GM23338 (cell line): ENCODE measurements at regions not wholly inside any gene's neighbourhood (a gene's known extent, or its start where the extent isn't known, plus 50 kb on each side); places are given as distances from the start of the nearest gene placed in this dataset.

ENCODE experiments used
- ATAC-seq: fragments of 200-7000 bp; cut with Tn5 transposase; 3 replicates; pipeline ENCODE4 v1.9.1; 2020
- DNase-seq: peaks from one replicate; pipeline ENCODE4 v3.0.0-alpha.2; 2015; ENCODE audit warnings: low spot score
- H2AFZ ChIP-seq: fragments of 200-600 bp; sonication (generic); 2 replicates; pipeline ENCODE4 v1.8.0; 2016; ENCODE audit warnings: antibody characterized with exemption, mild to moderate bottlenecking, moderate library complexity
- H3F3A ChIP-seq: fragments of 200-600 bp; sonication (generic); replicated peaks from 2 replicates; pipeline ENCODE4 v1.8.0; 2017; ENCODE audit warnings: antibody characterized with exemption, mixed run types, low read depth
- H3K27ac ChIP-seq: fragments of 200-600 bp; sonication (generic); 2 replicates; pipeline ENCODE4 v1.6.1; 2016; ENCODE audit warnings: low read depth
- H3K27me3 ChIP-seq: fragments of 200-600 bp; sonication (generic); 2 replicates; pipeline ENCODE4 v1.8.0; 2016; ENCODE audit warnings: mild to moderate bottlenecking, mixed run types, moderate library complexity; ENCODE audit not compliant: insufficient read depth
- H3K36me3 ChIP-seq: fragments of 200-600 bp; sonication (generic); 2 replicates; pipeline ENCODE4 v1.8.0; 2016; ENCODE audit warnings: mild to moderate bottlenecking; ENCODE audit not compliant: insufficient read depth
- H3K4me1 ChIP-seq: fragments of 200-600 bp; sonication (generic); 2 replicates; pipeline ENCODE4 v1.8.0; 2016; ENCODE audit warnings: mild to moderate bottlenecking, moderate library complexity; ENCODE audit not compliant: insufficient read depth
- H3K4me2 ChIP-seq: fragments of 200-600 bp; sonication (generic); 2 replicates; pipeline ENCODE4 v1.7.1; 2017; ENCODE audit warnings: mixed run types
- H3K4me3 ChIP-seq: fragments of 200-600 bp; sonication (generic); 2 replicates; pipeline ENCODE4 v1.6.1; 2016; ENCODE audit warnings: mixed run types
- H3K79me2 ChIP-seq: fragments of 200-600 bp; sonication (generic); replicated peaks from 2 replicates; pipeline ENCODE4 v1.8.0; 2017; ENCODE audit warnings: mild to moderate bottlenecking; ENCODE audit not compliant: insufficient read depth
- H3K9me2 ChIP-seq: fragments of 200-600 bp; sonication (generic); 2 replicates; pipeline ENCODE4 v1.8.0; 2017; ENCODE audit not compliant: insufficient read depth
- H4K20me1 ChIP-seq: fragments of 200-600 bp; sonication (generic); replicated peaks from 2 replicates; pipeline ENCODE4 v1.8.0; 2017; ENCODE audit warnings: mild to moderate bottlenecking; ENCODE audit not compliant: insufficient read depth
- H3K27ac Mint-ChIP-seq: 2 replicates; pipeline ENCODE4 v1.8.0; 2020; ENCODE audit warnings: inconsistent platforms, mild to moderate bottlenecking, moderate library complexity, mixed read lengths
- H3K27me3 Mint-ChIP-seq: 3 replicates; pipeline ENCODE4 v1.8.0; 2022; ENCODE audit warnings: low read depth, mild to moderate bottlenecking, moderate library complexity, mixed read lengths, inconsistent platforms; ENCODE audit not compliant: insufficient read depth, poor library complexity
- H3K36me3 Mint-ChIP-seq: 3 replicates; pipeline ENCODE4 v1.8.0; 2021; ENCODE audit warnings: low read depth, mild to moderate bottlenecking, inconsistent platforms, moderate library complexity, mixed read lengths
- H3K4me1 Mint-ChIP-seq: 3 replicates; pipeline ENCODE4 v1.8.0; 2020; ENCODE audit warnings: mild to moderate bottlenecking, inconsistent platforms, mixed read lengths
- H3K4me3 Mint-ChIP-seq: 3 replicates; pipeline ENCODE4 v1.8.0; 2021; ENCODE audit warnings: moderate library complexity, mild to moderate bottlenecking, inconsistent platforms, mixed read lengths
- H3K9me3 Mint-ChIP-seq: 3 replicates; pipeline ENCODE4 v1.8.0; 2020; ENCODE audit warnings: moderate library complexity, mild to moderate bottlenecking, inconsistent platforms, mixed read lengths
- CREB1 ChIP-seq: fragments of 250-450 bp; sonication (Bioruptor Pico); IDR thresholded peaks from 2 replicates; pipeline ENCODE4 v1.5.0; 2020; ENCODE audit warnings: low read depth, mild to moderate bottlenecking, moderate library complexity
- JUNB ChIP-seq: IDR thresholded peaks from one replicate; pipeline ENCODE4 v1.6.1; 2016; ENCODE audit warnings: antibody characterized with exemption; ENCODE audit not compliant: unreplicated experiment
- NANOG ChIP-seq: IDR thresholded peaks from 2 replicates; pipeline ENCODE4 v1.6.1; 2016; ENCODE audit warnings: antibody characterized with exemption, borderline replicate concordance
- POLR2AphosphoS5 ChIP-seq: IDR thresholded peaks from 2 replicates; pipeline ENCODE4 v1.6.1; 2016; ENCODE audit warnings: antibody characterized with exemption, low read depth
- REST ChIP-seq: IDR thresholded peaks from one replicate; pipeline ENCODE4 v1.6.1; 2018; ENCODE audit warnings: antibody characterized with exemption; ENCODE audit not compliant: unreplicated experiment
- ZNF114 ChIP-seq: fragments of 250-450 bp; sonication (Bioruptor Pico); IDR thresholded peaks from 2 replicates; pipeline ENCODE4 v1.5.0; 2020; ENCODE audit warnings: mild to moderate bottlenecking, moderate library complexity
- ZNF331 ChIP-seq: fragments of 250-450 bp; sonication (Bioruptor Pico); IDR thresholded peaks from 2 replicates; pipeline ENCODE4 v1.5.0; 2020; ENCODE audit warnings: low read depth, mild to moderate bottlenecking, moderate library complexity
- TF ChIP-seq, protein P1 (sequence below), 2 experiments: fragments of 200-600 bp in 1 of 2; sonication (generic) in 1 of 2; conservative IDR thresholded peaks; 2 replicates each; pipeline versions ENCODE4 v1.5.1 to v1.6.1; 2016 to 2017; ENCODE audit warnings: antibody characterized with exemption in 2 of 2, low read depth in 2 of 2, mild to moderate bottlenecking in 2 of 2, moderate library complexity in 1 of 2
- TF ChIP-seq, protein P2 (sequence below): IDR thresholded peaks from 2 replicates; pipeline ENCODE4 v1.6.1; 2016; ENCODE audit warnings: antibody characterized with exemption
- TF ChIP-seq, protein P3 (sequence below): fragments of 250-450 bp; sonication (Bioruptor Pico); IDR thresholded peaks from 2 replicates; pipeline ENCODE4 v1.5.0; 2020; ENCODE audit warnings: mild to moderate bottlenecking, moderate library complexity

DNA sequence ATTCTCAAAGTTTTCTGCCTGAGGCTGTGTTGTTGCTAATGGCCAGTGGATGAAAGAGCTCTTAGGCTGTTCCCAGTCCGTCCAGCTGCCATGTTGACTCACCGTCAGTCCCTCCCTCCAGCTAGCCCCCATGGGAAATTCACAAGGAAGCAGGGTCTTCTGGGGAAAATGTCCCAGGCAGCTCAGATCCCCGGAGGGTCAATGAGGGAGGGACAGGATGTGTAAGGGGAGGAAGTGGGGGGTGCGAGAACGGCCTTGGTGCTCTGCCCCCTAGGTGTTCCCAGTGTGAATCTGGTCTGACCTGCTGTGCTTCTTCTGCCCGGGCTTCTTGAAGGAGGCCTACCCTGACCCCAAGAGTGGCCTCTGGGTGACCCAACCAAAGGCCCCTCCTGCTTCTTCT is 65.9 kb downstream of the CEBPB start:
- H3K36me3 ChIP-seq: no peaks in the 10 kb centered on the region
- no peak overlapping the region for H3K27ac ChIP-seq
- H3K27me3 ChIP-seq: no peaks in the 10 kb centered on the region
- H3K36me3 Mint-ChIP-seq: no peaks in the 10 kb centered on the region
- H3K9me3 Mint-ChIP-seq: no peaks in the 10 kb centered on the region; the same call in 2 of the 3 replicates
- no peak overlapping the region for H3K4me3 Mint-ChIP-seq
- H3K9me2 ChIP-seq: no peaks in the 10 kb centered on the region
- no peaks in the 10 kb centered on the region for H4K20me1 ChIP-seq
- H3K27ac Mint-ChIP-seq: no peak overlapping the region
- TF ChIP-seq JUNB: no peak
- TF ChIP-seq, protein P1, sequence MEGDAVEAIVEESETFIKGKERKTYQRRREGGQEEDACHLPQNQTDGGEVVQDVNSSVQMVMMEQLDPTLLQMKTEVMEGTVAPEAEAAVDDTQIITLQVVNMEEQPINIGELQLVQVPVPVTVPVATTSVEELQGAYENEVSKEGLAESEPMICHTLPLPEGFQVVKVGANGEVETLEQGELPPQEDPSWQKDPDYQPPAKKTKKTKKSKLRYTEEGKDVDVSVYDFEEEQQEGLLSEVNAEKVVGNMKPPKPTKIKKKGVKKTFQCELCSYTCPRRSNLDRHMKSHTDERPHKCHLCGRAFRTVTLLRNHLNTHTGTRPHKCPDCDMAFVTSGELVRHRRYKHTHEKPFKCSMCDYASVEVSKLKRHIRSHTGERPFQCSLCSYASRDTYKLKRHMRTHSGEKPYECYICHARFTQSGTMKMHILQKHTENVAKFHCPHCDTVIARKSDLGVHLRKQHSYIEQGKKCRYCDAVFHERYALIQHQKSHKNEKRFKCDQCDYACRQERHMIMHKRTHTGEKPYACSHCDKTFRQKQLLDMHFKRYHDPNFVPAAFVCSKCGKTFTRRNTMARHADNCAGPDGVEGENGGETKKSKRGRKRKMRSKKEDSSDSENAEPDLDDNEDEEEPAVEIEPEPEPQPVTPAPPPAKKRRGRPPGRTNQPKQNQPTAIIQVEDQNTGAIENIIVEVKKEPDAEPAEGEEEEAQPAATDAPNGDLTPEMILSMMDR (conservative IDR thresholded peaks at IDR 0.05; ENCODE audit: low read depth in 2 of 2): 0 out of 4 replicates have a peak, but pooled peaks of 1 of the 2 experiments have one; percentile 1
- no peaks in the 10 kb centered on the region for H3F3A ChIP-seq
- H3K27me3 Mint-ChIP-seq: peaks cover 5% of the 10 kb centered on the region
- ATAC-seq (no peak), DNase-seq (no peak)
- no peak overlapping the region for H3K4me3 ChIP-seq
- peak overlapping the region; percentile 85 for H2AFZ ChIP-seq
- peaks cover 12% of the 10 kb centered on the region for H3K4me1 Mint-ChIP-seq
- H3K79me2 ChIP-seq: no peaks in the 10 kb centered on the region
- no peaks in the 10 kb centered on the region for H3K4me1 ChIP-seq
- no peak overlapping the region for H3K4me2 ChIP-seq

- Mint-ChIP-seq H3K36me3 (no peaks in the 10 kb centered on the region), H3K27ac (no peak overlapping the region), H3K27me3 (peaks cover 5% of the 10 kb centered on the region), H3K9me3 (no peaks in the 10 kb centered on the region; the same call in 2 of the 3 replicates), H3K4me3 (no peak overlapping the region), H3K4me1 (peaks cover 12% of the 10 kb centered on the region)
- DNase-seq: no peak
- Histone ChIP-seq H3K4me2 (no peak overlapping the region), H4K20me1 (no peaks in the 10 kb centered on the region), H3K4me3 (no peak overlapping the region), H3F3A (no peaks in the 10 kb centered on the region), H3K79me2 (no peaks in the 10 kb centered on the region), H2AFZ (no peak overlapping the region), H3K9me2 (no peaks in the 10 kb centered on the region), H3K27ac (no peak overlapping the region), H3K27me3 (no peaks in the 10 kb centered on the region), H3K36me3 (no peaks in the 10 kb centered on the region), H3K4me1 (no peaks in the 10 kb centered on the region)
- ATAC-seq: no peak
- TF ChIP-seq POLR2AphosphoS5: no peak
- no peak for TF ChIP-seq NANOG
- TF ChIP-seq, protein P2, sequence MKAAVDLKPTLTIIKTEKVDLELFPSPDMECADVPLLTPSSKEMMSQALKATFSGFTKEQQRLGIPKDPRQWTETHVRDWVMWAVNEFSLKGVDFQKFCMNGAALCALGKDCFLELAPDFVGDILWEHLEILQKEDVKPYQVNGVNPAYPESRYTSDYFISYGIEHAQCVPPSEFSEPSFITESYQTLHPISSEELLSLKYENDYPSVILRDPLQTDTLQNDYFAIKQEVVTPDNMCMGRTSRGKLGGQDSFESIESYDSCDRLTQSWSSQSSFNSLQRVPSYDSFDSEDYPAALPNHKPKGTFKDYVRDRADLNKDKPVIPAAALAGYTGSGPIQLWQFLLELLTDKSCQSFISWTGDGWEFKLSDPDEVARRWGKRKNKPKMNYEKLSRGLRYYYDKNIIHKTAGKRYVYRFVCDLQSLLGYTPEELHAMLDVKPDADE: no peak
- no peak for TF ChIP-seq CREB1
- TF ChIP-seq REST: no peak
- no peak for TF ChIP-seq JUNB
- TF ChIP-seq ZNF114 (CRISPR knock-in tag): no peak
- TF ChIP-seq, protein P3, sequence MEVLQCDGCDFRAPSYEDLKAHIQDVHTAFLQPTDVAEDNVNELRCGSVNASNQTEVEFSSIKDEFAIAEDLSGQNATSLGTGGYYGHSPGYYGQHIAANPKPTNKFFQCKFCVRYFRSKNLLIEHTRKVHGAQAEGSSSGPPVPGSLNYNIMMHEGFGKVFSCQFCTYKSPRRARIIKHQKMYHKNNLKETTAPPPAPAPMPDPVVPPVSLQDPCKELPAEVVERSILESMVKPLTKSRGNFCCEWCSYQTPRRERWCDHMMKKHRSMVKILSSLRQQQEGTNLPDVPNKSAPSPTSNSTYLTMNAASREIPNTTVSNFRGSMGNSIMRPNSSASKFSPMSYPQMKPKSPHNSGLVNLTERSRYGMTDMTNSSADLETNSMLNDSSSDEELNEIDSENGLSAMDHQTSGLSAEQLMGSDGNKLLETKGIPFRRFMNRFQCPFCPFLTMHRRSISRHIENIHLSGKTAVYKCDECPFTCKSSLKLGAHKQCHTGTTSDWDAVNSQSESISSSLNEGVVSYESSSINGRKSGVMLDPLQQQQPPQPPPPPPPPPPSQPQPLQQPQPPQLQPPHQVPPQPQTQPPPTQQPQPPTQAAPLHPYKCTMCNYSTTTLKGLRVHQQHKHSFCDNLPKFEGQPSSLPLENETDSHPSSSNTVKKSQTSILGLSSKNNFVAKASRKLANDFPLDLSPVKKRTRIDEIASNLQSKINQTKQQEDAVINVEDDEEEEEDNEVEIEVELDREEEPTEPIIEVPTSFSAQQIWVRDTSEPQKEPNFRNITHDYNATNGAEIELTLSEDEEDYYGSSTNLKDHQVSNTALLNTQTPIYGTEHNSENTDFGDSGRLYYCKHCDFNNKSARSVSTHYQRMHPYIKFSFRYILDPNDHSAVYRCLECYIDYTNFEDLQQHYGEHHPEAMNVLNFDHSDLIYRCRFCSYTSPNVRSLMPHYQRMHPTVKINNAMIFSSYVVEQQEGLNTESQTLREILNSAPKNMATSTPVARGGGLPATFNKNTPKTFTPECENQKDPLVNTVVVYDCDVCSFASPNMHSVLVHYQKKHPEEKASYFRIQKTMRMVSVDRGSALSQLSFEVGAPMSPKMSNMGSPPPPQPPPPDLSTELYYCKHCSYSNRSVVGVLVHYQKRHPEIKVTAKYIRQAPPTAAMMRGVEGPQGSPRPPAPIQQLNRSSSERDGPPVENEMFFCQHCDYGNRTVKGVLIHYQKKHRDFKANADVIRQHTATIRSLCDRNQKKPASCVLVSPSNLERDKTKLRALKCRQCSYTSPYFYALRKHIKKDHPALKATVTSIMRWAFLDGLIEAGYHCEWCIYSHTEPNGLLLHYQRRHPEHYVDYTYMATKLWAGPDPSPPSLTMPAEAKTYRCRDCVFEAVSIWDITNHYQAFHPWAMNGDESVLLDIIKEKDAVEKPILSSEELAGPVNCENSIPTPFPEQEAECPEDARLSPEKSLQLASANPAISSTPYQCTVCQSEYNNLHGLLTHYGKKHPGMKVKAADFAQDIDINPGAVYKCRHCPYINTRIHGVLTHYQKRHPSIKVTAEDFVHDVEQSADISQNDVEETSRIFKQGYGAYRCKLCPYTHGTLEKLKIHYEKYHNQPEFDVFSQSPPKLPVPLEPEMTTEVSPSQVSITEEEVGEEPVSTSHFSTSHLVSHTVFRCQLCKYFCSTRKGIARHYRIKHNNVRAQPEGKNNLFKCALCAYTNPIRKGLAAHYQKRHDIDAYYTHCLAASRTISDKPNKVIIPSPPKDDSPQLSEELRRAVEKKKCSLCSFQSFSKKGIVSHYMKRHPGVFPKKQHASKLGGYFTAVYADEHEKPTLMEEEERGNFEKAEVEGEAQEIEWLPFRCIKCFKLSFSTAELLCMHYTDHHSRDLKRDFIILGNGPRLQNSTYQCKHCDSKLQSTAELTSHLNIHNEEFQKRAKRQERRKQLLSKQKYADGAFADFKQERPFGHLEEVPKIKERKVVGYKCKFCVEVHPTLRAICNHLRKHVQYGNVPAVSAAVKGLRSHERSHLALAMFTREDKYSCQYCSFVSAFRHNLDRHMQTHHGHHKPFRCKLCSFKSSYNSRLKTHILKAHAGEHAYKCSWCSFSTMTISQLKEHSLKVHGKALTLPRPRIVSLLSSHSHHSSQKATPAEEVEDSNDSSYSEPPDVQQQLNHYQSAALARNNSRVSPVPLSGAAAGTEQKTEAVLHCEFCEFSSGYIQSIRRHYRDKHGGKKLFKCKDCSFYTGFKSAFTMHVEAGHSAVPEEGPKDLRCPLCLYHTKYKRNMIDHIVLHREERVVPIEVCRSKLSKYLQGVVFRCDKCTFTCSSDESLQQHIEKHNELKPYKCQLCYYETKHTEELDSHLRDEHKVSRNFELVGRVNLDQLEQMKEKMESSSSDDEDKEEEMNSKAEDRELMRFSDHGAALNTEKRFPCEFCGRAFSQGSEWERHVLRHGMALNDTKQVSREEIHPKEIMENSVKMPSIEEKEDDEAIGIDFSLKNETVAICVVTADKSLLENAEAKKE: no peak
- no peak for TF ChIP-seq ZNF331
Observed at GRCh38 chr20:50257860-50258259, 67.2 kb downstream of the CEBPB start.
